ENCODE measurements at regions not wholly inside any gene's neighbourhood (a gene's known extent, or its start where the extent isn't known, plus 50 kb on each side); places are given as distances from the start of the nearest gene placed in this dataset.
A peak's percentile ranks its signal among the peaks of the same experiment; 100 is the strongest.

- H3K4me1 Mint-ChIP-seq, result no peaks in the 10 kb centered on the region
- Histone ChIP-seq H3K9me3 (ENCODE audit: low read depth) (no peaks in the 10 kb centered on the region), H3K36me3 (no peaks in the 10 kb centered on the region), H3F3A (ENCODE audit: low read depth) (no peaks in the 10 kb centered on the region), H3K4me1 (no peaks in the 10 kb centered on the region), H4K20me1 (ENCODE audit: low read depth) (no peaks in the 10 kb centered on the region), H3K4me3 (no peak overlapping the region), H3K27me3 (no peaks in the 10 kb centered on the region), H2AFZ (replicated peaks) (no peak overlapping the region), H3K79me2 (ENCODE audit: low read depth) (no peaks in the 10 kb centered on the region), H3K4me2 (no peak overlapping the region), H3K9ac (no peak overlapping the region), H3K27ac (no peak overlapping the region)
- TF ChIP-seq EZH2phosphoT487 (IDR thresholded peaks at IDR 0.05) (no peak), CTCF (IDR thresholded peaks at IDR 0.05) (no peak), EZH2 (IDR thresholded peaks at IDR 0.05) (no peak)
- no peak overlapping the region for H3K4me3 Mint-ChIP-seq
- H3K27ac Mint-ChIP-seq, result no peak overlapping the region
- H3K36me3 Mint-ChIP-seq, result no peaks in the 10 kb centered on the region
- peaks cover 4% of the 10 kb centered on the region for H3K9me3 Mint-ChIP-seq
- peaks cover 2% of the 10 kb centered on the region for H3K27me3 Mint-ChIP-seq (ENCODE audit: insufficient read depth, low read depth)
- DNase-seq (ENCODE audit: low spot score), result no peak
Measured at GRCh38 chr17:12537436-12537835, 128.3 kb upstream of the MYOCD start.

- Mint-ChIP-seq H3K4me3 (no peak overlapping the region), H3K9me3 (peaks cover 5% of the 10 kb centered on the region), H3K4me1 (no peaks in the 10 kb centered on the region), H3K27ac (no peak overlapping the region), H3K27me3 (ENCODE audit: insufficient read depth, low read depth) (peaks cover 2% of the 10 kb centered on the region), H3K36me3 (no peaks in the 10 kb centered on the region)
- no peaks in the 10 kb centered on the region for H3K9me3 ChIP-seq (ENCODE audit: low read depth)
- no peak overlapping the region for H3K4me2 ChIP-seq
- no peaks in the 10 kb centered on the region for H3K4me1 ChIP-seq
- no peaks in the 10 kb centered on the region for H3K36me3 ChIP-seq
- no peaks in the 10 kb centered on the region for H3K79me2 ChIP-seq (ENCODE audit: low read depth)
- H3F3A ChIP-seq (ENCODE audit: low read depth), result no peaks in the 10 kb centered on the region
- no peak overlapping the region for H2AFZ ChIP-seq (replicated peaks)
- no peak overlapping the region for H3K4me3 ChIP-seq
- H3K9ac ChIP-seq, result no peak overlapping the region
- DNase-seq (ENCODE audit: low spot score), result no peak
- no peak overlapping the region for H3K27ac ChIP-seq
- H3K27me3 ChIP-seq, result no peaks in the 10 kb centered on the region
- TF ChIP-seq CTCF (IDR thresholded peaks at IDR 0.05) (no peak), EZH2 (IDR thresholded peaks at IDR 0.05) (no peak), EZH2phosphoT487 (IDR thresholded peaks at IDR 0.05) (no peak)
- H4K20me1 ChIP-seq (ENCODE audit: low read depth), result no peaks in the 10 kb centered on the region
Measured at GRCh38 chr17:12538003-12538402, 127.7 kb upstream of the MYOCD start.

GRCh38 chr17:12545877-12546513 is 119.7 kb upstream of the MYOCD start:
- peak; percentile 68 for DNase-seq (ENCODE audit: low spot score)
- no peak overlapping the region for H3K4me3 ChIP-seq
- no peaks in the 10 kb centered on the region for H4K20me1 ChIP-seq (ENCODE audit: low read depth)
- TF ChIP-seq CTCF (IDR thresholded peaks at IDR 0.05) (peak; percentile 80), EZH2phosphoT487 (IDR thresholded peaks at IDR 0.05) (no peak), EZH2 (IDR thresholded peaks at IDR 0.05) (no peak)
- Mint-ChIP-seq H3K4me3 (no peak overlapping the region), H3K27ac (no peak overlapping the region), H3K27me3 (ENCODE audit: insufficient read depth, low read depth) (peaks cover 2% of the 10 kb centered on the region), H3K4me1 (peaks cover 3% of the 10 kb centered on the region), H3K36me3 (no peaks in the 10 kb centered on the region), H3K9me3 (peaks cover 5% of the 10 kb centered on the region)
- no peaks in the 10 kb centered on the region for H3K27me3 ChIP-seq
- H2AFZ ChIP-seq (replicated peaks), result no peak overlapping the region
- no peak overlapping the region for H3K9ac ChIP-seq
- no peaks in the 10 kb centered on the region for H3K9me3 ChIP-seq (ENCODE audit: low read depth)
- no peak overlapping the region for H3K4me2 ChIP-seq
- no peaks in the 10 kb centered on the region for H3K79me2 ChIP-seq (ENCODE audit: low read depth)
- H3F3A ChIP-seq (ENCODE audit: low read depth), result no peaks in the 10 kb centered on the region
- no peaks in the 10 kb centered on the region for H3K36me3 ChIP-seq
- no peak overlapping the region for H3K27ac ChIP-seq
- no peaks in the 10 kb centered on the region for H3K4me1 ChIP-seq

Data from neural progenitor cell (in vitro differentiated cells).